ENCODE measurements at regions not wholly inside any gene's neighbourhood (a gene's known extent, or its start where the extent isn't known, plus 50 kb on each side); places are given as distances from the start of the nearest gene placed in this dataset.

DNA sequence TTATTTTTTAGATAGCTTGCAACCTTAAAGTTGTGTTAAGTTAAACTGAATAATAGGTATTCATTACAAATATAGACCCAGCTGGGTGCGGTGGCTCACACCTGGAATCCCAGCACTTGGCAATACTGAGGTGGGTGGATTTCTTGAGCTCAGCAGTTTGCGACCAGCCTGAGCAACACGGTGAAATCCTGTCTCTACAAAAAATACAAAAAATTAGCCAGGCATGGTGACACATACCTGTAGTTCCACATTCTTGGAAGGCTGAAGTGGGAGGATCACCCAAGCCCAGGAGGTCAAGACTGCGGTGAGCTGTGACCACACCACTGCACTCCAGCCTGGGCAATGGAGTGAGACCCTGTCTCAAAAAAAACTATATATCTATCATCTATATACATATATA, 386.5 kb downstream of the PCDH17 start:
- TF ChIP-seq, protein P1, sequence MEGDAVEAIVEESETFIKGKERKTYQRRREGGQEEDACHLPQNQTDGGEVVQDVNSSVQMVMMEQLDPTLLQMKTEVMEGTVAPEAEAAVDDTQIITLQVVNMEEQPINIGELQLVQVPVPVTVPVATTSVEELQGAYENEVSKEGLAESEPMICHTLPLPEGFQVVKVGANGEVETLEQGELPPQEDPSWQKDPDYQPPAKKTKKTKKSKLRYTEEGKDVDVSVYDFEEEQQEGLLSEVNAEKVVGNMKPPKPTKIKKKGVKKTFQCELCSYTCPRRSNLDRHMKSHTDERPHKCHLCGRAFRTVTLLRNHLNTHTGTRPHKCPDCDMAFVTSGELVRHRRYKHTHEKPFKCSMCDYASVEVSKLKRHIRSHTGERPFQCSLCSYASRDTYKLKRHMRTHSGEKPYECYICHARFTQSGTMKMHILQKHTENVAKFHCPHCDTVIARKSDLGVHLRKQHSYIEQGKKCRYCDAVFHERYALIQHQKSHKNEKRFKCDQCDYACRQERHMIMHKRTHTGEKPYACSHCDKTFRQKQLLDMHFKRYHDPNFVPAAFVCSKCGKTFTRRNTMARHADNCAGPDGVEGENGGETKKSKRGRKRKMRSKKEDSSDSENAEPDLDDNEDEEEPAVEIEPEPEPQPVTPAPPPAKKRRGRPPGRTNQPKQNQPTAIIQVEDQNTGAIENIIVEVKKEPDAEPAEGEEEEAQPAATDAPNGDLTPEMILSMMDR (IDR thresholded peaks at IDR 0.05), result no peak
- TF ChIP-seq POLR2A (IDR thresholded peaks at IDR 0.05), result no peak

Data from Peyer's patch (tissue), 4 donors.